Activated naive CD4-positive, alpha-beta T cell treated with anti-CD3 and anti-CD28 coated beads for 36 hours (primary cell): ENCODE measurements at regions not wholly inside any gene's neighbourhood (a gene's known extent, or its start where the extent isn't known, plus 50 kb on each side); places are given as distances from the start of the nearest gene placed in this dataset.
"Not testable (repeated sequence)": the region's sequence is repeated elsewhere in the genome, so short reads cannot be mapped to it uniquely, and the experiment has no call there.

Source experiments
- CTCF ChIA-PET: fragments of 350-600 bp; sonication (Branson Sonifier 250); formaldehyde crosslinking; loops from one replicate; lab custom pipeline; 2021; ENCODE audit warnings: antibody characterized with exemption; lab: Charles Lee
- DNase-seq: peaks from one replicate; pipeline ENCODE4 v3.0.0-alpha.2; 2020
- H3K27ac Mint-ChIP-seq: one replicate; pipeline ENCODE4 v1.8.0; 2021; ENCODE audit warnings: mild to moderate bottlenecking, mixed read lengths
- H3K27me3 Mint-ChIP-seq: one replicate; pipeline ENCODE4 v1.8.0; 2021; ENCODE audit warnings: low read depth, mixed read lengths
- H3K36me3 Mint-ChIP-seq: one replicate; pipeline ENCODE4 v1.8.0; 2021; ENCODE audit warnings: low read depth, mixed read lengths
- H3K4me1 Mint-ChIP-seq: one replicate; pipeline ENCODE4 v1.8.0; 2021; ENCODE audit warnings: low read depth, mixed read lengths
- H3K4me3 Mint-ChIP-seq: one replicate; pipeline ENCODE4 v1.8.0; 2021; ENCODE audit warnings: mild to moderate bottlenecking, moderate library complexity, mixed read lengths
- H3K9me3 Mint-ChIP-seq: one replicate; pipeline ENCODE4 v1.8.0; 2021; ENCODE audit warnings: mixed read lengths
- intact Hi-C: fragments of 100-400 bp; cut with micrococcal nuclease; formaldehyde crosslinking; loops from one replicate; pipeline ENCODE4 v1.15.1; 2023

DNA sequence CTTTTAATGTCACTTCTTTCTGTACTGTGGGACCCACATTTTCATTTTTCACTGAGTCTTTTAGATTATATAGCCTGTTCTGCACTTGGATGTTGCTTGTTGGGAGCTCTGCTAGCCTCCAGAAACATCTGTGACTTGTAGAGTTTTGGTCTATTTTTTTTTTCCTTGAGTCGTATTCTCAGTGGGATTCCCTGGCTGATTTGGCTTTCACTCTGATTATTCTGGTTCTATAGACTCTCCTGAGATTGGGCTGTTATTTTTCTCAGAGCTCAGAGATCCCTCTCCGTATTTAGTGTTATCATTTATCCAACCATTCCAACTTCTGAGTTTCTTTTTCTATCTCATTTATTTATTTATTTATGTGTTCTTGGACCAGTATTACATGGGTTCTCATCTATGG lies 339.3 kb downstream of the FAM170A start:
- H3K4me3 Mint-ChIP-seq, result no peak overlapping the region
- no peaks in the 10 kb centered on the region for H3K4me1 Mint-ChIP-seq
- CTCF ChIA-PET, result no interaction called here
- no peaks in the 10 kb centered on the region for H3K27me3 Mint-ChIP-seq
- no peaks in the 10 kb centered on the region for H3K36me3 Mint-ChIP-seq
- peaks cover 1% of the 10 kb centered on the region for H3K9me3 Mint-ChIP-seq
- DNase-seq, result no peak
- intact Hi-C loops, result no loop called here
- H3K27ac Mint-ChIP-seq, result no peak overlapping the region

DNA sequence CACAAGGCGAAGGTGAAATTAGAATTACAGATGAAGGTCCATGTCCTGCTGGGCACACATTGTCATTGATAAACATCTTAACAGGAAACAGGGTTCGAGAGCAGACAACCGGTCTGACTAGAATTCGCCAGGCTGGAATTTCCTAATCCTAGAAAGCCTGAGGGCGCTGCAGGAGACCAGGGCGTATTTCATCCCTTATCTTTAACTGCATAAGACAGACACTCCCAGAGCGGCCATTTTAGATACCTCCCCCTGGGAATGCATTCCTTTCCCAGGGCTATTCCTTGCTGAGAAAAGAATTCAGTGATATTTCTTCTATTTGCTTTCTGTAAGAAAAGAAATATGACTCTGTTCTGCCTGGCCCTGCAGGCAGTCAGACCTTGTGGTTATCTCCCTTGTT lies 357.7 kb downstream of the FAM170A start:
- H3K4me1 Mint-ChIP-seq, intact Hi-C loops, CTCF ChIA-PET, DNase-seq, H3K4me3 Mint-ChIP-seq, H3K36me3 Mint-ChIP-seq, H3K27me3 Mint-ChIP-seq, H3K27ac Mint-ChIP-seq: not testable (repeated sequence)
- peaks cover 25% of the 10 kb centered on the region for H3K9me3 Mint-ChIP-seq

DNA sequence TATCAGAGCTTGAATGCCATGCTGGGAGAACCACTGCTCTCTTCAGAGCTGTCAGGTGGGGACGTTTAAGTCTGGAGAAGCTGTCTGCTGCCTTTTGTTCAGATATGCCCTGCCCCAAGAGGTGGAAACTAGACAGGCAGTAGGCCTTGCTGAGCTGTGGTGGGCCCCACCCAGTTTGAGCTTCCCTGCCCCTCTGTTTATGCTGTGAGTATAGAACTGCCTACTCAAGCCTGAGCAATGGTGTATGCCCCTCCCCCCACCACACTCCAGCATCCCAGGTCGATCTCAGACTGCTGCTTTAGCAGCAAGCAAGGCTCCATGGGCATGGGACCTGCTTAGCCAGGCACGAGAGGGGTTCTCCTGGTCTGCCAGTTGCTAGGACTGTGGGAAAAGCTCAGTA lies 362.3 kb downstream of the FAM170A start:
- CTCF ChIA-PET, result interaction anchor here (1.1 kb wide), 1 partner anchor 20 kb away, joined by 3 read pairs; no protein-coding TSS in a partner anchor
- intact Hi-C loops, result no loop called here
- Mint-ChIP-seq H3K36me3 (no peaks in the 10 kb centered on the region), H3K4me3 (no peak overlapping the region), H3K4me1 (no peaks in the 10 kb centered on the region), H3K9me3 (peaks cover 21% of the 10 kb centered on the region), H3K27me3 (no peaks in the 10 kb centered on the region), H3K27ac (no peak overlapping the region)
- DNase-seq, result no peak

DNA sequence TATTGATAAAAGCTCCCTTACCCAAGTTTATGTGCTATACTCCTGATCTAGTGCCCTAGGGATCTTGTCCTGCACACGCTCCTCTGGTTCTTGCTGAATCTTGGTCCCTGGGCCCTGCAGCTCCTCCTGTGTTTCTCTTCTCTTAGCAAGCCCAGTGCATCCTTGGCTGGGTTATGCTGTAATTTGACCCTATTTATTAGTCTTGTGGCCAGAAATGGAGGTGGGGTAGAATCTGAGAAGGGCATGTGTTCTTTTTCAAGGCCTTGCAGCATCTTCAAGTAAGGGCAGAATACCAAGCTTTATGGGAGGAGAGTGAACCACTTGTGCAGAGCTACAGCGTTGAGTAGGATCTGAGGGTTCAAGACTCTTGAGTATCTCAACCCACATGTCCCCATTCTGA lies 366.8 kb downstream of the FAM170A start:
- no peaks in the 10 kb centered on the region for H3K27me3 Mint-ChIP-seq
- H3K4me1 Mint-ChIP-seq, result no peaks in the 10 kb centered on the region
- H3K36me3 Mint-ChIP-seq, result no peaks in the 10 kb centered on the region
- intact Hi-C loops, result no loop called here
- CTCF ChIA-PET, result no interaction called here
- DNase-seq, result no peak
- no peak overlapping the region for H3K4me3 Mint-ChIP-seq
- H3K27ac Mint-ChIP-seq, result no peak overlapping the region
- H3K9me3 Mint-ChIP-seq, result no peaks in the 10 kb centered on the region

DNA sequence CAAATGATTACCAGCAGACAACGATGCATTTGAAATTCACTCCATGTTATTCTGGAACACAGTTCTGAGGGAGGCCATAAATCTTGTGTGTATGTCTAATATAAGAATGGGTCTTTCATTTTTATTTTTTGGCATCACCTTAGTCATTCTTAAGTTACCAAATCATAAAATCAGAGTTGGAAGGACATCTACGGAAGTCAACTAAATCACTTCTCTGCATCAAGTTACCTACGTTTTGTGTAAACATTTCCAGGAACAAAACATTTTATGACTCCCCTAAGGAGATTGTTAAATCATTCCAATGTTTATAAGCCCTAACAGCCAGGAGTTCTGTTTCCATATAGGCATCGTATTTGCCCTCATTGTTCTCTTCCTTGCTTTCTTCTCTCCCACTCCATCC lies 378.2 kb downstream of the FAM170A start:
- intact Hi-C loops, result no loop called here
- H3K27ac Mint-ChIP-seq, result no peak overlapping the region
- CTCF ChIA-PET, result no interaction called here

DNA sequence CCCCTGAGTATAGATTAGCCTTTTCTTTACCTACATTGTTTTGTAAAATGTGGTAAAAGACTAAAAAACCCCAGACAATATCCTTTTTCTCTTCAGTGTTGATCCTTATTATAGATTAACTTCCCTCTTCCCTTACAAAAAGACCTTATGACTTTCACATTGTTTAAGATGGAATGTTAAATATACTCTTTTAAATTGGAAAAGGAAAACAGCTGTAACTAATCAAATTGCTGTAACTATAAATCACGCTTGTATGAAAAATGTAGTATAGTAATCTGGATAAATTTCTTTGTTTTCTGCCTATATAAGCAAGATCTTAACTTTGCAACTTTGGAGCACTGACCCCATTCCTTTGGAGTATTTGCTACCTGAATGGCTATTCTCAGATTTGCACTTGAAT lies 383.1 kb downstream of the FAM170A start:
- no peaks in the 10 kb centered on the region for H3K4me1 Mint-ChIP-seq
- H3K27me3 Mint-ChIP-seq, result no peaks in the 10 kb centered on the region
- CTCF ChIA-PET, result no interaction called here
- no peak for DNase-seq
- no peak overlapping the region for H3K27ac Mint-ChIP-seq
- H3K4me3 Mint-ChIP-seq, result no peak overlapping the region
- H3K9me3 Mint-ChIP-seq, result no peaks in the 10 kb centered on the region
- intact Hi-C loops, result no loop called here
- H3K36me3 Mint-ChIP-seq, result no peaks in the 10 kb centered on the region

More for the DNA sequence above, 378.2 kb downstream of the FAM170A start:
- no peak overlapping the region for H3K4me3 Mint-ChIP-seq
- H3K27me3 Mint-ChIP-seq, result no peaks in the 10 kb centered on the region
- H3K36me3 Mint-ChIP-seq, result no peaks in the 10 kb centered on the region
- no peak for DNase-seq
- H3K4me1 Mint-ChIP-seq, result no peaks in the 10 kb centered on the region
- H3K9me3 Mint-ChIP-seq, result no peaks in the 10 kb centered on the region

DNA sequence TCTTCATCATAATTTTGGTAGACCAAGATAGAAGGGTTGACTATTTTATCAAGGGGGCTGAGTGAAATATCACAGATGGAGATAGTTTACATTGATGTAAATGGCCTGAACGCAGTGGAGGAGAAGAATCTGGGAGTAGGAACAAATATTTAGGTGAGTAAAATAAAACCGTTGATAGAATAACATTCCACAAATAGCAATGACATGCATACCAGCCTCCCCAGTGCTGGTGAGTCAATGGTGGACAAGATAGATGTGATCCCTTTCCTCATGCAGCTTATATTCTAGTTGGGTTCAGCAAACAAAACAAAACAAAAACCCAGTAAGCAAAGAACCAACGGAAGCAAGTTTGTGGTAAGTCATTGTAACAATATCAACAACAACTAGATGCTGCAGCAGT lies 385.2 kb downstream of the FAM170A start:
- CTCF ChIA-PET, result no interaction called here
- DNase-seq, result no peak
- no peaks in the 10 kb centered on the region for H3K4me1 Mint-ChIP-seq
- no peak overlapping the region for H3K4me3 Mint-ChIP-seq
- no peak overlapping the region for H3K27ac Mint-ChIP-seq
- H3K36me3 Mint-ChIP-seq, result no peaks in the 10 kb centered on the region
- no peaks in the 10 kb centered on the region for H3K27me3 Mint-ChIP-seq
- intact Hi-C loops, result no loop called here
- H3K9me3 Mint-ChIP-seq, result no peaks in the 10 kb centered on the region

DNA sequence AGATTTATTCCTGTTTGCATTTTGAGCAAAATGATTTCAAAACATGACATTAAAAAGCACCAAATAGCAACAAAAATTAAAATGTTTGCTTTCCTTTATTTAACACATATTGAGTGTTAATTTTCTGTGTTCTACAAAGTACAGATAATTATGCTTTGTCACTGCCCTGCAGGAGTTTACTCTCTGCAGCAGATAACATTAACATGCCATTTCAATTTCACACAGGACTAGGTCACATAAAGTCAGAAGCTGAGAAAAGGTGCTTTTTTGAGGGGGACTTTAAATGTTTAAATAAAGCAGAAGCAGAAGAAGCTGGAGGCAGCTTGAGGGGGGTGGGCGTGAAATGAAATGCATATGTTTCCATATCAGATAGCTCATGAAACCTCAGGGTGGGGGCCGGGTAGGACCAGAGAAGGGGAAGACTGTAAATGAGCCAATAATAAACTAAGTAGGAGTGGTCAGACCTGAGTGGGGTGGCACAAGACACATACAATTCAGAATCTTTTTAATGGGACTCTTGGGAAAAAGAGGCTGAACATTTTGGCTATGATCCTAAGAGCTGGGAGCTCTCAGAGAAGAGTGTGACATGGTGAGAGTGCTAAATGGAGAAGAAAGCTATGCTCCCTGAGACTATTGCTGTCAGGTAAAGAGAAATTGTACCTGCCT lies 387.5 kb downstream of the FAM170A start:
- Mint-ChIP-seq H3K9me3 (no peaks in the 10 kb centered on the region), H3K36me3 (no peaks in the 10 kb centered on the region)
- intact Hi-C loops, result no loop called here

DNA sequence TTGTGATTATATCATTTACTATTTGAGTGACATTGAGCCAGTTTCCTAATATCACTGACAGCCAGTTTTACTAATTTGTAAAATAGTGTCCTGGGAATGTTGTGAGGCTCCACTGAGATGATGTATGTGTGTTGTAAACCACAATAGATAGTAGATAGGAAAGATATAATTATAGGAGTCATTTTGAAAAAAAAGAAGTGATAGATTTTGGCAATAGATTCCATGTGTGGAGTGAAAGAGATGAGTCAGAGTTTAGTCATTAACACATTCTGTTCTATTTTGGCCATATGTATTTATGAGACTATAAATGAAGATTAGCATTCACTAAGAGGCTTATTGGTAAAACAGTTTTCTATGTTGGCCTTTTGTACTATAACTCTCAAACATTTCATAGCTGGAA lies 388.2 kb downstream of the FAM170A start:
- CTCF ChIA-PET, result no interaction called here
- Mint-ChIP-seq H3K27ac (no peak overlapping the region), H3K36me3 (no peaks in the 10 kb centered on the region), H3K4me1 (no peaks in the 10 kb centered on the region), H3K4me3 (no peak overlapping the region), H3K9me3 (peaks cover under 1% of the 10 kb centered on the region), H3K27me3 (no peaks in the 10 kb centered on the region)
- intact Hi-C loops, result no loop called here
- DNase-seq, result no peak

More for the DNA sequence above, 387.5 kb downstream of the FAM170A start:
- Mint-ChIP-seq H3K4me3 (no peak overlapping the region), H3K4me1 (no peaks in the 10 kb centered on the region), H3K27me3 (no peaks in the 10 kb centered on the region), H3K27ac (no peak overlapping the region)
- DNase-seq, result no peak
- CTCF ChIA-PET, result no interaction called here

DNA sequence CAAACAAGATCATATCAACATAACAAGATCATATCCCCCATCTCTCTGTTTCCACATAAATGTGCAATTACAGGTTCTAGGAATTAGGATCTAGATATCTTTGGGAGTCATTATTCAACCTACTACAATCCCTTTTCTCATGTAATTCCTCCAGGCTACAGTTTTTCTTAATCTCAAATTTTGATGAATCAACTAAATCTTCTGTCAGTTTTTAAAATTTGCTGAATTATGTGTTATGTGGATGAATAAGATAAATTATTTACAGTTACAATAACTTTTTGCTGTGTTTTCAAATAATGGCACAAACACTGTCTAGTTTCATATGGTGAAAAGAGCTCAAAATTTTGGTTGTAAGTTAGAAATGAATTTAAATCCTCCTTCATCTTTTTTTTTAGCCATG lies 405.8 kb downstream of the FAM170A start:
- CTCF ChIA-PET, result no interaction called here
- H3K9me3 Mint-ChIP-seq, result no peaks in the 10 kb centered on the region
- no peaks in the 10 kb centered on the region for H3K36me3 Mint-ChIP-seq
- H3K4me3 Mint-ChIP-seq, result no peak overlapping the region
- no peak overlapping the region for H3K27ac Mint-ChIP-seq
- intact Hi-C loops, result no loop called here
- H3K27me3 Mint-ChIP-seq, result no peaks in the 10 kb centered on the region
- no peak for DNase-seq
- no peaks in the 10 kb centered on the region for H3K4me1 Mint-ChIP-seq

DNA sequence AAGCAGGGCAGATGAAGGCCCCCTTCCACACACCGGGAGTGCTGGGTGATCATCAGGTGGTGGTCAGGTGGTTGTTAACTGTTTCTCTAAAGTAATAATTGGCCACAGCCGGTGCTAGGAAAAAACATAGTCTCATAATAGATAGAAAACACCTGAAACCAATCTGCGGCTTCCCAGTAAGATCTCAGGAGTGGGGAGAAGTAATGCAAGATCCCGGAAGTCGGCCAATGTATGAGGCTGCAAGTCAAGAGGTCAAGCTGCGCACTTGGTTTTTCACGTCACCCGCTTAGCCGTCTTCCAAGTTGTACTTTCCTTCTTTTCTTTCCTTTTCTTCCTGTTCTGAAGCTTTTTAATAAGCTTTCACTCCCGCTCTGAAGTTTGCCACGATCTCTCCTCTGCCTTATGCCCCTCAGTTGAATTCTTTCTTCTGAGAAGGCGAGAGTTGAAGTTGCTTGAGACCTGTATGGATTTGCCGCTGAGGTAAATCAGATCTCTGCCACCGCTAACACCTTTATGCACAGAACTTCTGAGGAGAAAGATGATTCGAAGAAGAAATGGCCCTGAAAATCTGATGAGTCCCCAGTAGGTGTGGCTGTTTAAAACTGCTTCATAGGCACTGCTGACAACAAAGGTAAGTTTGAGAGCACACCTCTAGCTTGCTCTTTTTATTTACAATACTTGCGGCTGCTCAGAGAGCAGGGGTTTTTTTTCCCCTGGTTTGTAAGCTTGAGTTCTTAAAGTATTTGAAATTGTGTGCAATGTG lies 406.6 kb downstream of the FAM170A start:
- no peaks in the 10 kb centered on the region for H3K27me3 Mint-ChIP-seq
- no peaks in the 10 kb centered on the region for H3K9me3 Mint-ChIP-seq
- H3K36me3 Mint-ChIP-seq, result no peaks in the 10 kb centered on the region
- DNase-seq, result no peak
- H3K4me3 Mint-ChIP-seq, result no peak overlapping the region
- intact Hi-C loops, result no loop called here
- no peaks in the 10 kb centered on the region for H3K4me1 Mint-ChIP-seq
- no peak overlapping the region for H3K27ac Mint-ChIP-seq
- CTCF ChIA-PET, result no interaction called here

DNA sequence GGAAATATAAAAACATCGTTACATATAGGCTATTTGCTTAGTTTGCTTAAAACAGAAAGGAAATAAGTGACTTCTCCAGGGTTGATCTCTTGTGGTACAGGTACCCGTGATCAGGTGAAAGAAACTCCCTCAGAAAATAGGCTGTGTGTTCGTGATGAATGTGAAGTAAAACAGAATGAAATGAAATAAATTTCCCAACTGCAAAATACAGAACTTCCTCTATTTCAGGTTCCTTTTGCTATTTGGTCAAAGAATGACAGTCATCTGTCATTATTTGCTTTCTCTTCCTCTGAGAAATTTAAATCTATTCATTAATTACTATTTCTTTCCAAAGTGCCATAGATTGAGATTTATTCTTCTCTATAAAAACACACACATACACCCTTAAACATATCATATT lies 408.1 kb downstream of the FAM170A start:
- Mint-ChIP-seq H3K36me3 (no peaks in the 10 kb centered on the region), H3K4me1 (no peaks in the 10 kb centered on the region), H3K4me3 (no peak overlapping the region), H3K9me3 (no peaks in the 10 kb centered on the region), H3K27ac (no peak overlapping the region), H3K27me3 (no peaks in the 10 kb centered on the region)
- DNase-seq, result no peak
- CTCF ChIA-PET, result no interaction called here
- intact Hi-C loops, result no loop called here

DNA sequence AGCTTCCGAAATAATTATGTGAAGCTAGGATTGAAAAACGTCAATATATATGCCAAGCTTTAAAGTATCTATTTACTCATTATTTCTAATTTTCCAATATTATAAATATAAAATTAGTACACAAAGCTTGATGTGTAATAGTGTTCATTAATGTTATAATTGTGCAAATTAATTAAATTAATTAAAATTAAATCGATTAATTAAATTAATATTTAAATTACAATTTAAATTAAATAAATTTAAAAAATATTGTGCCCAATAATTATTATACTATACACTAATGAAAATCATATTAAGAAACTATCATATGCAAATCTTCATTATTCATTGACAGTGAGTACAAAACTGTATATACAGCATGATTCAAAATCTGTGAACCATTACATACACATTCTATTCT lies 409.8 kb downstream of the FAM170A start:
- Mint-ChIP-seq H3K27me3 (no peaks in the 10 kb centered on the region), H3K36me3 (no peaks in the 10 kb centered on the region), H3K4me3 (no peak overlapping the region), H3K4me1 (no peaks in the 10 kb centered on the region), H3K9me3 (no peaks in the 10 kb centered on the region), H3K27ac (no peak overlapping the region)
- intact Hi-C loops, result no loop called here
- no peak for DNase-seq
- CTCF ChIA-PET, result no interaction called here
